GM06990 (cell line): ENCODE measurements at regions not wholly inside any gene's neighbourhood (a gene's known extent, or its start where the extent isn't known, plus 50 kb on each side); places are given as distances from the start of the nearest gene placed in this dataset.

Experiments
- DNase-seq: peaks from one replicate; pipeline ENCODE4 v3.0.0-alpha.2; 2011; ENCODE audit not compliant: insufficient read length; ENCODE audit errors: extremely low read depth
- H3K27me3 ChIP-seq: replicated peaks from 2 replicates; pipeline ENCODE4 v1.6.0; 2011; ENCODE audit warnings: low read length; ENCODE audit not compliant: control insufficient read depth, insufficient read depth
- H3K36me3 ChIP-seq: 2 replicates; pipeline ENCODE4 v1.5.1; 2011; ENCODE audit warnings: low read length; ENCODE audit not compliant: control insufficient read depth, insufficient read depth
- H3K4me3 ChIP-seq: replicated peaks from 2 replicates; pipeline ENCODE4 v1.5.1; 2011; ENCODE audit warnings: low read depth, mild to moderate bottlenecking, control low read depth, low read length
- TF ChIP-seq, protein P1 (sequence below): IDR thresholded peaks from 2 replicates; pipeline ENCODE4 v1.5.1; 2011; ENCODE audit warnings: low read length, control low read depth, mild to moderate bottlenecking, inconsistent platforms; ENCODE audit not compliant: insufficient read depth, poor library complexity, severe bottlenecking

DNA sequence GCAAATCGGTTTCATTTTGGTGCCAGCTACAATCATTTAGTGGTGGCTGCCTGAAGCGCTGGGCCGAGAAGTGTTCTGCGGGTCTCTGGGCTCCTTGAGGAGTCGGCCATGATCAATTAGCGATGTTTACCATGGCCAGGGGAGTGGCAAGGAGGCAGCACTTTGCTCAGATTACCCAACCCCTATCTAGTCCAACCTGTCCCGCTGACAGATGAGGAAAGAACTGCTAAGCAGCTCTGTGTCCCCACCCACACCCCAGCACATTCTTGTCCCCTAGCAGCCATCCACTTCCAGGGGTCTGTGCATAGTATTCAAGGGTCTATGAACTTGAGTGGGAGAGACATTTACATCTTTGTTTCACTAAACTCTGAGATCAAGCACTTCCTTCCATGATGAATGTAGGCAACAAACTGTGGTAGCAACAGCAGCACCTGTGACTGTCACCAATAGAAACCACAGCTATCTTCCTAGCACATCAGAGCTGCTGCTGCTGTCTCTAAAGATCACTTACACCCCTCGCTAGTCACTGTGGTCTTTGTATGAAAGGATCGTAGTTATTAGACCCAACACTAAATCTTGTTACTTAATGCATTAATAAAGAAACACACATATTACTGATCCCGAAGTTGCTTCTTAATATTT, 331.6 kb downstream of the BCOR start:
- Histone ChIP-seq H3K36me3 (no peaks in the 10 kb centered on the region), H3K27me3 (peaks cover 4% of the 10 kb centered on the region; the same call in 1 of the 2 replicates), H3K4me3 (no peak overlapping the region)
- TF ChIP-seq, protein P1, sequence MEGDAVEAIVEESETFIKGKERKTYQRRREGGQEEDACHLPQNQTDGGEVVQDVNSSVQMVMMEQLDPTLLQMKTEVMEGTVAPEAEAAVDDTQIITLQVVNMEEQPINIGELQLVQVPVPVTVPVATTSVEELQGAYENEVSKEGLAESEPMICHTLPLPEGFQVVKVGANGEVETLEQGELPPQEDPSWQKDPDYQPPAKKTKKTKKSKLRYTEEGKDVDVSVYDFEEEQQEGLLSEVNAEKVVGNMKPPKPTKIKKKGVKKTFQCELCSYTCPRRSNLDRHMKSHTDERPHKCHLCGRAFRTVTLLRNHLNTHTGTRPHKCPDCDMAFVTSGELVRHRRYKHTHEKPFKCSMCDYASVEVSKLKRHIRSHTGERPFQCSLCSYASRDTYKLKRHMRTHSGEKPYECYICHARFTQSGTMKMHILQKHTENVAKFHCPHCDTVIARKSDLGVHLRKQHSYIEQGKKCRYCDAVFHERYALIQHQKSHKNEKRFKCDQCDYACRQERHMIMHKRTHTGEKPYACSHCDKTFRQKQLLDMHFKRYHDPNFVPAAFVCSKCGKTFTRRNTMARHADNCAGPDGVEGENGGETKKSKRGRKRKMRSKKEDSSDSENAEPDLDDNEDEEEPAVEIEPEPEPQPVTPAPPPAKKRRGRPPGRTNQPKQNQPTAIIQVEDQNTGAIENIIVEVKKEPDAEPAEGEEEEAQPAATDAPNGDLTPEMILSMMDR: no peak
- DNase-seq: no peak

DNA sequence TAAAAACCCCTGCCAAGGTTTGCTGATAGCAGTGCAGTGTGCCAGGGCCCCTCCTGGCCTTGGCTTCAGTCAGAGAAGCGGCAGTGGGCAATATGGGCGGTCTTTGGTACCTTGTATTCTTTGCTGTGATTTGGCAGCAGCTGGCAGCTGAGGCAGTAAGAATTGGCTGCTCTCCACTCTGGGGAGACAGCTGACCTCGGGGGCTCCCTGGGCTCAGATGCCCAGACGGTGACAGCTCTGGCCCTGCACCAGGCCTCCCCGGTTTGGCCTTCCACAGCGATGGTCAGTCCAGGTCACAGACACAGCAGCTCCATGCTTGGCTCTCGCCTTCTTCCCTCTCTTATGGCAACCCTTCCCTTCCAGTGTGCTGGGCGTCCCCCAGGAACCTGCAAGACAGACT, 330.9 kb downstream of the BCOR start:
- TF ChIP-seq, protein P1: no peak
- no peaks in the 10 kb centered on the region for H3K36me3 ChIP-seq
- DNase-seq: no peak

GRCh38 chrX:39767446-39767845, 330.3 kb downstream of the BCOR start:
- TF ChIP-seq, protein P1: no peak
- no peaks in the 10 kb centered on the region for H3K36me3 ChIP-seq
- peaks cover 4% of the 10 kb centered on the region; the same call in 1 of the 2 replicates for H3K27me3 ChIP-seq
- no peak for DNase-seq
- no peak overlapping the region for H3K4me3 ChIP-seq

More for the DNA sequence above, 330.9 kb downstream of the BCOR start:
- Histone ChIP-seq H3K27me3 (peaks cover 4% of the 10 kb centered on the region; the same call in 1 of the 2 replicates), H3K4me3 (no peak overlapping the region)

- H3K27me3 ChIP-seq: peaks cover 4% of the 10 kb centered on the region; the same call in 1 of the 2 replicates
- H3K36me3 ChIP-seq: no peaks in the 10 kb centered on the region
- H3K4me3 ChIP-seq: no peak overlapping the region
- no peak for DNase-seq
- TF ChIP-seq, protein P1: no peak
Observed at GRCh38 chrX:39769748-39770147, 328.0 kb downstream of the BCOR start.

- H3K4me3 ChIP-seq: no peak overlapping the region
- H3K36me3 ChIP-seq: no peaks in the 10 kb centered on the region
- H3K27me3 ChIP-seq: peaks cover 4% of the 10 kb centered on the region; the same call in 1 of the 2 replicates
- no peak for DNase-seq
- TF ChIP-seq, protein P1: no peak
Observed at GRCh38 chrX:39771089-39771488, 326.7 kb downstream of the BCOR start.
